ENCODE measurements at regions not wholly inside any gene's neighbourhood (a gene's known extent, or its start where the extent isn't known, plus 50 kb on each side); places are given as distances from the start of the nearest gene placed in this dataset.

DNA sequence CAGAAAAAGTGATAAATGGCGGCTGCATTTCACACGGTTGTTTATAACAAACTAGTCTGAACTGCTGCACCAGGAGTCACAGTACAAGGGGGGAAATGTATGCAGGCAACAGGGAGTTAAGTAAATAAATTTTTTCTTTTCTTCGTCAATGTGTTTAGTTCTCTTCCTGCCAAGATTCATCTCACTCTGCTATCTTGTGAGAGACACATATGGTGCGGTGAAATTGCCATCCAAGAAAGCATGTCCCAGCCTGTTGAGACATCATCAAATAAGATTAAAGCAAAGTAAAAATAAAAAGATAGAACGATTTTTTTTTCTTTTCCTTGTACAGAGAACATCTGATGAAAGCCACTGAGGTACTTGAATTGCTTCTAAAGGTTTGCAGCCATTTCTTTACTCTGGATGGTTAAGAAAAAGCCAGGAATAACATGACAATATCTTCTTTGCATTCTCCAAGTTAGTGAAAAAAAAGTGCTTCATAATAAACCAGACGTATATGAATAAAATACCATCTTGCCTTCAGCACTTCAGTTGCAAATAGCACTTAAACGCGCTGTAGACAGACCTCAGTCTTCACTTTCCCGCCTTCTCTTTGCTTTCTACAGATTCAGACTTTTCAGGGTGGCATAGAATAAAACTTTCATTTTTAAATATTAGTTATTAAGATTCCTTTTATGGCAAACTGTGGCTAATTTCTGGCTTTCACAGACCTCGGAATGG lies 506.2 kb upstream of the ZFHX3 start:
- TF ChIP-seq, protein P1, sequence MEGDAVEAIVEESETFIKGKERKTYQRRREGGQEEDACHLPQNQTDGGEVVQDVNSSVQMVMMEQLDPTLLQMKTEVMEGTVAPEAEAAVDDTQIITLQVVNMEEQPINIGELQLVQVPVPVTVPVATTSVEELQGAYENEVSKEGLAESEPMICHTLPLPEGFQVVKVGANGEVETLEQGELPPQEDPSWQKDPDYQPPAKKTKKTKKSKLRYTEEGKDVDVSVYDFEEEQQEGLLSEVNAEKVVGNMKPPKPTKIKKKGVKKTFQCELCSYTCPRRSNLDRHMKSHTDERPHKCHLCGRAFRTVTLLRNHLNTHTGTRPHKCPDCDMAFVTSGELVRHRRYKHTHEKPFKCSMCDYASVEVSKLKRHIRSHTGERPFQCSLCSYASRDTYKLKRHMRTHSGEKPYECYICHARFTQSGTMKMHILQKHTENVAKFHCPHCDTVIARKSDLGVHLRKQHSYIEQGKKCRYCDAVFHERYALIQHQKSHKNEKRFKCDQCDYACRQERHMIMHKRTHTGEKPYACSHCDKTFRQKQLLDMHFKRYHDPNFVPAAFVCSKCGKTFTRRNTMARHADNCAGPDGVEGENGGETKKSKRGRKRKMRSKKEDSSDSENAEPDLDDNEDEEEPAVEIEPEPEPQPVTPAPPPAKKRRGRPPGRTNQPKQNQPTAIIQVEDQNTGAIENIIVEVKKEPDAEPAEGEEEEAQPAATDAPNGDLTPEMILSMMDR (conservative IDR thresholded peaks at IDR 0.05; ENCODE audit: low read length) = no peak
- no peak for TF ChIP-seq EZH2phosphoT487 (IDR thresholded peaks at IDR 0.05; ENCODE audit: borderline replicate concordance, low read depth, low read length)

Data from OCI-LY7 (cell line).